Glomerular endothelial cell (primary cell): ENCODE measurements at regions not wholly inside any gene's neighbourhood (a gene's known extent, or its start where the extent isn't known, plus 50 kb on each side); places are given as distances from the start of the nearest gene placed in this dataset.

ENCODE experiments used
- DNase-seq: peaks from one replicate; pipeline ENCODE4 v3.0.0-alpha.2; 2011; ENCODE audit warnings: low read depth, low spot score; ENCODE audit errors: extremely low read depth

DNA sequence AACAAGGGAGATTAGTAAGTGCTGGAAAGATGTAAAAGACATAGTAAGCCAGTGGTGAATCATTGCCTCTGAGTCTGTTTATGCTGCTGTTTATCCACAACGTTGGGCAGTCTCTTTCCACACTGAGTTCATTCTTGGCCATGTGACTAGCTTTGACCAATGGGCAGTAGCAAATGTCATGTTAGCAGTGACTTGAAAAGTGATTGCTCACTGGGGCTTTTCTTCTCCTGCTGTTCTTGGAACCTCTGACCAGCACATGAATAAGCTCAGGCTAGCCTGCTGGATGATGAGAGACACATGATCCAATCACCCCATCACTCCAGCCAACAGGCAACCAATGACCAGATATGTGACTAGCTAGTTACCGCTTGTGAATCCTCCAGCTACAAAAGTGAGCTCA is 360.4 kb downstream of the SLC4A3 start:
- DNase-seq, result no peak

DNA sequence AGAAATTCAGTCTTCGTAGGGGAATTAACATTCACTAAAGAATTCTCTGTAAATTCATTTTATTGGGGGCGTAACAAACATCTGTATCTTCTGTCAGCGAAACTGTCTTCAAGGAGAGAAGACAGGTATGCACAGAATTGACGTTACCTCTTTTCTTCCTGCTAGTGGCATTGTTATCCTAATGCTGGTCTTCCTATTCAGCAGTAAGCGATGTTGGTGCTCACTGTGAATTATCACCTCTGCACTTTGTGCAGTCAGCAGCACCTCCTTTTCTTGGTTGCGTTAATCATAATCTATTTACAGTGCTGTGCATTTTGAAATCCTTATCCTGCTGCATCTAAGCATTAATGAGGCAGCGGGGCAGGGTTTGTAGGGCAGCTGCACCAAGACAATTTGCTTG is 362.3 kb downstream of the SLC4A3 start:
- DNase-seq, result no peak

DNA sequence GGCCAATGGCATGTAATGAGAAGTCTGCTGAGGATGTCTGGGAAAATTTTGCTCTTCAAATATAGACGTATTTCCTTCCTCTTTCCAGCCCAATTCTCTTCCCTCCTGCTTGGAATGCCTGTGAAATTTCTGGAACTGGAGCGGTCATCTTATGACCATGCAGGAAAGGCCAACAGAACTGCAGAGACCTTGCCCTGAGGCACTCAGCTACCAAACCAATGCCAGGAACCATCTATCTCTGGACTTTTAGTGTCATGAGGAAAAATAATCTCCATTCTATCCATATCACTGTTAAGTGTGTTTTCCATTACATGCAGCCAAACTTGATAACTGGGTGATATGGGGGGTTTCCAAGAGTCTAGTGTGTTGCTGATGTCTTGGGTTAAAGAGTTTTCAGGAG is 363.7 kb downstream of the SLC4A3 start:
- DNase-seq, result no peak

DNA sequence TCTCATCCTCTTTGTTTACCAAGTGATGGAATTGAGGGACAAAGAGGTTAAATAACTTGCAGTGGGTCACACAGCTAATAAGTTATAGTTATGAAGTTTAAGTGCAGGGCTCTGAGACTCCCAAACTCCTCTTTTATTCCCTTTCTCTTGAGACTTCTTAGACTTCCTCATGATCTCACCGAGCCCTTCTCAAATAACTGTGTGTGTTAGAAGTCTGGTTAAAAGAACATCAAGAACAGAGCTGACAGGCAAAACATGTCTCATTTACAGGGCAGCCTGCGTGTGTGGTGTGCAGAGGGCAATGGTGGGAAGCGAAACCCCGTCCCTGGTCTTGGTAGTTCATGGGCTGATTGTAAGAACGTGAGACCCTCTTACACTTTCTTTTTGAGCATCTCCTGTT is 368.0 kb downstream of the SLC4A3 start:
- DNase-seq, result no peak

DNA sequence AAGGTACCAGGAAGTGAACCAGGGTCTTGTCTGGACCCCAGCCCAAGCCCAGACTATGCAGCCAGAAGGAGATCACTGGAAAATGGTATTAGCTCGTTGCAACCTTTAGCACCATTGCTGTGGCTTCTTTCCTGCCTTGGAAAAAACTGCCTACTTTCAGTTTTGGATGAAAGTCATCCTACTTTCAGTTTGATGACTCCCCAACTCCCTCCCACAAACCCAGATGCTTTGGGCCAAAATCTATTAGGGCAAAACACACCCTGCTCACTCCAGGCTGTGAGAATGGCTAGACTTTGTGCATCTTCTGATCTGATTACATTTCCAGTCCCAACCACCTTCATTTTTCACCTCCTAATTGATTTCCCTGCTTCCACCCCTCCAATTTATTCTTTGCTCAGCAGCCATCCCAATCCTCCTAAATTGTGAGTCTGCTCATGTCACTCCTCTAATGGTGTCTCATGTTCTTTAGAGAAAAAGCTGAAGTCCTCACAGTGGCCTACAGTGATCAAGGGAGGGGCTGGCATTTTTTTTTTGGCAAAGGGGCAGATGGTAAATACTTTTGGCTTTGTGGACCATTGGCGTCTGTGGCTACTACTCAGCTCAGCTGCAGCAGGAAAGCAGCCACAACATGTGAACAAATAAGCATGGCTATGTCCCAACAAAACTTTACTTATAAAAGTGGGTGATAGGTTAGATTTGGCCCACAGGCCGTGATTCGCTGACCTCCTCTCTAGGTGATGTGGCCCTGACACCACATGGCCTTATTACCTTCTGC is 368.7 kb downstream of the SLC4A3 start:
- no peak for DNase-seq

DNA sequence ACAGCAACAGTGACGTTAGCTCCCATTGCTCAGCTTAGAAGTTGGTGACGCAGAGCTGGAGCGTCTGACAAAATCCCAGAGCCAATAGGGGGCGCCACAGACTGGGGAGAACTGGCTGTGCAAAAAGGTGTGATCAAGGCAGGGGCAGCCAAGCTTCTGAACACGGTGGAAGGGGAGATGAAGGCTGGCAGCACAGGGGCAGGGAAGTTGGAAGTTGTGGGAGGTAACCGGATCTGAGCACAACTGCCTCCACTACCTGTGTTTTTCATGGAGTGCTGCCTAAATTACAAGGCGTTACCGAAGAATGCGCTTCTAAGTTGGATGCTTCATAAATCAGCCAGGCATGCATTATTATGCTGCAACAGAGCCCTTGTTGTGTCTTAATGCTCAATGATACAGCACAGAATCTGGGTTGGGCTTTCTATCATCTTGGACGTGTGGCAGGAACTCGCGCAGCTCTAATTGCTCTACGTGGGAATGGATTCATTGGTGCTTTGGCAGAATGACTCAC is 370.0 kb downstream of the SLC4A3 start:
- DNase-seq, result no peak

DNA sequence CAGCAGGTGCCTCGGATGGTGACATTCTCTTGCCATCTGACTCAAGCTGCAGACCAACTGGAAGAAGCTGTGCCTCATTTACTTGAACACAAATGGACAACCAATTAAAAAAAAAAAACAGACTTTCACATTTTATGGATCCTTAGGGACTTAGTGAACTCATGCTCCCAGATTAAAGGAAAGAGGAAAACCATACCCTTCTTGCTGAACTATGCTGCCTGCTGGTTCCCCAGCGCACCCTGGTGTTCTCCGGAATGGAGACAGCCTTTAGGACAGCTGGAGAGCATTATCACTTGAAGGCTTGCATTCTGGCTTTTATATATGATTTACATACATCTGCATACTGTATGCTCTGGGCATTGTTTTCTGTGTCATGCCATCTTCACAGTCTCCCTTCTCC is 370.7 kb downstream of the SLC4A3 start:
- no peak for DNase-seq

DNA sequence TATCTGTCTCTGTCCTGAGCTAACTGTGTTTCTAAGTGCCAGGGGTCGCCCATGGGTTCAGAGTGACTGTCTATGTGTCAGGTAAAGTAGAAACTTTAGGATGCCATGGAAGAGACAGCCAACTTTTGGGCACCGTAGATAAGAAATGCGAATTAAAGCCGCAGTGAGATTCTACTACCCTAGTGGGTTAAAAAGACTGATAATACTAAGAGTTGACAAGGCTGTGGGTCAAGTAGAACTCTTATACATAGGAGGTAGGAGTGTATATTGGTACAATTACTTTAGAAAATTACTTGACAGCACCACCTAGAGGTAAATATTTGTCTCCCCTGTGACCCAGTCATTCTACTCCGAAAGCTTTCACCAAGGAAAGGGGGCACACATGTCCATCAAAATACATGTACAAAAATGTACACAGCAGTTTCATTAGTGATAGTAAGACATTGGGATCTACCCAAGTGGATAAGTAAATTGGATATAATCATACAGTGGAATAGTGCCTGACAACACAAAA is 371.3 kb downstream of the SLC4A3 start:
- no peak for DNase-seq

DNA sequence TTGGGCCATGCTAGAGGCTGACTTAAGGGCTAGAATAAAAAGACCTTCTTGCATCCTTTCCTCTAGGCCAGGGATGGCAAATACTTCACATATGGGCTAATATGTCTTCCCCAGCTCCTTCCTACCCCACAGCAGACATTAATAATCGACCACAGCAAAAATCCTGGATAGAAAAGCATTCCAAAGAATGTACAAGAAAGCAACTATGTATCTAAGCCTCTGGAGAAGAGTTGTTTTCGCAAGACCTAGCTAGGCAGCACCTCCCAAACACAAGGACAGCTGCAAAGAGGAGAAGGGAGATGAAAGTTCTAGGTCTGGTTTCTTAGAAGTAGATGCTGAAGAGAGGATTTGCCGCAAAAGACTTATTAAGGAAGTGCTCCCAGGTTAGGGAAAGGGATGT is 372.6 kb downstream of the SLC4A3 start:
- no peak for DNase-seq

DNA sequence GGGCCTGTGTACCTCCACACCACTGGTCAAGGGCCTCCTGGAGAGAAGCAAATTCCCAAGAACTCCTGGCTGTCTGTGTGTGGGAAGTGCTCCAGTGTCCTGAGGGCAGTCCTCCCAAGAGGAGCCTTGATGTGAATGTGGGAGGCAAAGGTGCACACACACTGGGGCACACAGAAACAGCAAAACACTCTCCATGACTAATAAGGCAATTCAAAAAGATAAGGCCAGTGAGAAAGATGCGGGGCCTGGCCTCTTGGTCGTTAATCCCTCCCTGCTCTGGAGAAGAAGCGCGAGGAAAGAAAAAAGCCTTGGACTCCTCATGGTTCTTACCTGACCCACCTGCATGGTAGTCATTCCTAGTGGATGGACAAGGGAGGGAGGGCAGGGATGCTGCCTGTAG is 373.2 kb downstream of the SLC4A3 start:
- no peak for DNase-seq

DNA sequence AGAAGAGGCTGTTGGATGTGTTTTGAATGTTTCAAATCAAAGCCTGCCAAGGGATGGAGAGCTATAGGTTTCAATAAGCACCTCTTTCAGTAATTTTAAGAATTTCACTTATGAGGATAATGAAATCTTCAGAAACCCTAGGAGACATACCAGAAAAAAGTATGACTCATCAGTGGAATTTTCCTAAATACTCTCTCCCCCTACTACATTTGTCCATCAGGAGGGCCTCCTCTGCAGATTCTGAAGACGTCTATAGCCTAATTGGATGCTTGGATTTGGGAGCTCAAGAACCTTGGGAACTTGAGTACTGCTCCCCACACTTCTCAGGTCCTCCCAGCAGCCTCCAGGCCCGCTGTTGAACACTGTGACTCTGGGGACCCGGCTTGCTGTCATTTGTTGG is 374.3 kb downstream of the SLC4A3 start:
- no peak for DNase-seq

DNA sequence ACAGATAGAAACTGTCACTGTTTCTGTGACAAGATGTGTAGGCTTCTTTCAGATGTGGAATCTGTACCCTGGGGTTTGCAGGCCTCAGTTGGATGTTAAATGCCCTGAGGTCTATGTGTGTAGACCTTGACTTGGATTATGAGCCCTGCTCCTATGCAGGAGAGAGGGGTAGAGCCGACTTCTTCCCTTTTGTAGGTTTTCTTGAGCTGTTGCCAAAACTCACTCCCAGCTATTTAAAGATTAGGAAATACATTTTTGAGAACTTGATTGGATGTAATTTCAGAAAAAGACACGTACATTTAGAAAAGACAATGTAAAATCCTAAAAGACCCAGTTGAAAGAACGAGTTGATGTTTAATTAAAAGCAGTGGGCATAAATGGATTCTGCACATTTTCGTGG is 374.8 kb downstream of the SLC4A3 start:
- DNase-seq, result no peak

DNA sequence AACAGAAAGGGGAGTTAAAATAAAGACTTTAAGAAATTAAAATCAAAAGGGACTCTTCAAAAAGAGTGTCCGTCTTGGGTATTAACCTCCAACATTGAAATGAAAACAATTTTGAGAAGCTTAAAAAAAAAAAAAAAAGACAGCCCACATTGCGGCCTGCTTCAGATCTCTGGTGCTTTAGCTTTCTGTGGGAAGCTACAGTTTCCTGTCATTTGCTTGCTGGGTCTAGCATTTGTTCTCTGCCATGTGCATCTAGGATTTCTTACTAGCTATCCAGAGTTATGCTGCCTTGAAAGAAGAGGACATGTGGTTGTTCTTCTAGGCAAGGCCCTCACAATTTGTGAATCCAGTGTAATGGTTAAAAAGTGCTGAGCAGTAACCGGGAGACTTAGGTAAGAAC is 375.3 kb downstream of the SLC4A3 start:
- no peak for DNase-seq

DNA sequence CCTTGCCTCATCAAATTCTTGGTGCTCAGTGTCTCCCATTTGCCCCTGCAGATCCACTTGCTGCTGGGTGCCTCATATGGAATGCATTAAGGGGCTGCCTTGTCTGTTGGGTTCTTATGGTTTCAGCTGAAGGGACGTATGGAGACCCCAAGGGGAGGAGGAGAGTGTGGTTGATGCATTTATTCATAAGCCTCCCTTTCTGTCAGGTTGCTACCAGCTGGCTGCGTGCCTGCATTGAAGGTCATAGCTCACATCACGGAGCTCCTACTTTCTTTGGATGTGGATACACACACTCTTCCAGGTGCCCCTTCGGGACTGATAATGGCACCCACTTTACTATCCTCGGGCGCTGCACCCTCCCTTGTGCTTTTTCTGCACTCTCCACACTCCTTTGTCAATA is 377.9 kb downstream of the SLC4A3 start:
- no peak for DNase-seq

DNA sequence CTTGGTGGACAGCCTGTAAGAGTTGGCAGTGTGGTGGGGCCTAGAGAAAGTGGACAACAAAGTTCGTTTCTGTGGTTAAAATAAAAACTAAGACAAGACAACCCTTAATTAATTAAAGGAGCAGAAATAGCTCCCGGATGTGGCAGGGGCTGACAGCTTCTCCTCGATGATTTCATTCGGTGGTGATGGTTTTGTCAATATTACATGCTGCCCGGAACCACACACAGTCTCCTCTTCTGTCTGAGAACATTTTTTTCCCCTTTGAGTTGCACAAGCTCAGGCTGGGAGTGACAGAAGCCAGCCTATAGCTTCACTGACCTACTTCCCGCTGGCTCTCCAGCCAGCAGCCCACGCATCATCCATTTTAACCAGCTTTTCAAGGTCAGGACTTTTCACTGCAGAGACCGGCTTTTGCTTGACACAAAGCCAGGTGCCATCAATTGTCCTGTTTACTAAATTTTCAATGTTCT is 378.8 kb downstream of the SLC4A3 start:
- DNase-seq, result no peak

DNA sequence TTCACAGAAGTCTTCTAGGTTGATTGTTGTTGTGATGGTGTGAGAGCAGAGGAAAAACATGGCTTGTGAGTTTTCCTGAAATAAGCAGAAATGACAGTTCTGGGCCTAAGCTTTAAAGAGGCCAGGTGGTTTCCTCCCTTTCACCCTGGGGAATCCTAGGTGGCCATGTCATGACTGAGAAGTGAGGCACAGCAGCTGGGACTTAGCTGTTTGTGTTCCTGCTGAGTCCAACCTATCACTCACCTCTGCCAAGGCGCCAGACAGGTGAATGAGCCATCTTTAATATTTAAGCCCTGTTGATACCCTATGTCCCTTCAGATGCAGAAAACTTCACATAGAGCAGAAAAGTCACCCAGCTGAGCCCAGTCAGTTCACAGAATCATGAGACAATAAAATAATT is 384.4 kb downstream of the SLC4A3 start:
- no peak for DNase-seq

DNA sequence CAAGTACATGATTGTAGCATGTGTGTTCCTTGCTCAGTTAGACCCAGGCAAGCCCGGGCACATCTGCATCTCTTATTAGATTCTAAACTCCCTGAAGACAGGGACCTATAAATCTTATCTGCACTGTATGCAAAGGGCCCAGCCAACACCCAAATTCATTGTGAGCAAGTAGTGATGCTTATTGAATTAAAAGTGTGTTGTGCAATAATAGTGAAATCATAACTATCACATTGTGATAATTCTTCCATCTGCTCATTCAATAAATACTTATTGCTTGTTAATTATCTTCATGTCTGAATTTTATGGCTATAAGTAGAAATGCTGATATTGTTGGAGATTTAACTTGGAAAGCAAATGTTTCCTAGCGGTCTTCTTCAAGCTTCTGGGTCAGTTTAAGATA is 387.5 kb downstream of the SLC4A3 start:
- no peak for DNase-seq

DNA sequence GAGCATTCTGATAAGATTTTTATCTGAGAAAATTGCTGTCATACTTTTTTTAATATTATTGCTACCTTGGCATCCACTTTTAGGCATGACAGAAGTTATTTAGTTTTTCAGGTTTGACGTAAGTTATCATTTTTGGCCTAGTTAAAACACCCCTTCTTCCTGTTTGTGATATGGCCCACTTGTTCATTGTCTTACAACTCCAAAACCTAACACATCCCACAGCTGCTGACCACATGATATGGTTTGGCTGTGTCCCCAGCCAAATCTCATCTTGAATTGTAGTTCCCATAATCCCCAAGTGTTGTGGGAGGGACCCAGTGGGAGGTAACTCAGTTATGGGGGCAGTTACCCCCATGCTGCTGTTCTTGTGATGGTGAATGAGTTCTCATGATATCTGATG is 388.1 kb downstream of the SLC4A3 start:
- DNase-seq, result no peak

DNA sequence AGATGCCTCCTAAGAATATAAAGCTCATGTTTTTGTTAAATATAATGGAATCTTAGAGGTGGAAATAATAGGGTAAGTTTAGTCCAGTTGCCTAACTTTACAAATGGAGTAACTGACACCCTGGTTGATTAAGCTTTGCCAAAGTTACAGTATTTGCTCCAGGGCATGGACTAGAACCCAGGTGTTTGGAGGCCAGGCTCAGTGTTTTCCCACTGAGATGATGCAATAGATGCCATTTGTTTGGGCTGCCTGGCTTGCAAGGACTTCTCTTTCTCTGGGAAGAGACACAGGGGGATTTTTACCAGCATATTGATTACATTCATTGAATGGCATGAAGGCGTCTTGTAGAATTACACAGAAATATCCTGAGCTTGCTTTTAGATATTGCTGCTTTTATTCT is 397.8 kb downstream of the SLC4A3 start:
- DNase-seq, result no peak

DNA sequence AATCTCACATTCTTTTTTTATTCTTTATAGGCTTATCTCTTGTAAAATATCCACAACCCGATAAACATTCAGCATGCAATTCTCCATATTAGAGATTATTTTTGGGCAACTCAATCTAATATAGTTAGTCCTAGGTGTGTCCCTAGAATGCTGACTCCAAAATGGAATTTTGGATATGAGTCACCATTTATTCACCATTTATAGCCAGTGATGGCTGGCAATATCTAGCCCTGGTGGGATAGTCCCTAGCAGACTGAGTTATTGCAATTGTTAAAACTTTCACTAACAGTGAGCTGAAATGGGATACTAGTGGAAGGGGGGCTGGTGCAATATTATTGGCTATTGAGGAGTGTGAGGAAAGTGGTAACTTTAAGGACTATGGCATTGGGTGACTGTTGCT is 401.6 kb downstream of the SLC4A3 start:
- no peak for DNase-seq

DNA sequence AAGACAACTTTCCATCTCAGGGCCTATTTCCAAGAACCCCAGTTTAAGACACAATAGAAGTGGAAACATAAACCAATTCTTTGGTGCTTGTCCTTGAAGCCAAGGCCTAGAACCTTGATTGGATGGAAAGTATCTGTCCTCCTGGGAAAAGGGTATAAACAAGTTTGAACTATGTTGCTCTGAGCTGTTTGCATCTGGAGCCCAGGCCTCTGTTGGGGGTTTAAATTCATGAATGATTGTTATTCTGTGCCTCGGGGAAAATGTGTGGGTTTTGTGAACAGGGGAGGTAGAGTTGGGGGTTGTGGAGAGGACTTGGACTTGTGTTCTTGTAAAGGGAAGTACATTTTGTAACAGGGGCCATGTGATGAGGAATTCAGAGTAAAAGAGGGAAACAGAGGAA is 406.1 kb downstream of the SLC4A3 start:
- no peak for DNase-seq

DNA sequence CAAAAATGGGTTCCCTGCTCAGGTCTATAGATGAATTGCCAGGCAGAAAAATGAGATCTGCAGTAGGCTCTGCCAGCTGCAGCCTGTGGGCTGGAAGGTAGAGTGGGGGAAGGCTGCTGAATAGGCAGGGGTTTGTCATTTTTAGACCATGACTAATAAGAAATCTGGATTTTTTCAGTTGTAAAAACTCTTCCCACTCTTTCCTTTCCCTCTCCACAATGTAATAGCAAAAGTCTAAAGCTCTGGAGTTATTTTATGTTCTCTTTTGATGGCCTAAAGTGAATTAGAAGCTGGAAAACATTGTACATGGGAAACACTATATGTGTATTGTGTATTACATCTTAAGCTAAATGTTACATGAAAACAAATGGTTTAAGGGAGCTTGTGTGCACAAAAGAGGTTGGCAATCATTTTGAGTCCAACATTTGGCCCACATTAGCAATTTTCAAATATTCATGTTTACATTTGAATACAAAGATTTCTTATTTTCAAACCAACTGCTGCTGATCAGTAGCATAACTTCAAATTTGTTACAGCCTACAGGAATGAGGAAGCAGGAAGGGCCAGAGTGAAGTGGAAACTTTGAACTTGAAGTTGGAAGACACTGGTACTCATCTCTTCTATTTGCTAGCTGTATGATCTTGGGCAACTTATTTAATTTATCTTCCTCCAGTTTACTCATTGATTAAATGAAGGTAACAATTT is 407.1 kb downstream of the SLC4A3 start:
- no peak for DNase-seq
